ENCODE measurements at regions not wholly inside any gene's neighbourhood (a gene's known extent, or its start where the extent isn't known, plus 50 kb on each side); places are given as distances from the start of the nearest gene placed in this dataset.
A peak's percentile ranks its signal among the peaks of the same experiment; 100 is the strongest.
"Not testable (repeated sequence)": the region's sequence is repeated elsewhere in the genome, so short reads cannot be mapped to it uniquely, and the experiment has no call there.

DNA sequence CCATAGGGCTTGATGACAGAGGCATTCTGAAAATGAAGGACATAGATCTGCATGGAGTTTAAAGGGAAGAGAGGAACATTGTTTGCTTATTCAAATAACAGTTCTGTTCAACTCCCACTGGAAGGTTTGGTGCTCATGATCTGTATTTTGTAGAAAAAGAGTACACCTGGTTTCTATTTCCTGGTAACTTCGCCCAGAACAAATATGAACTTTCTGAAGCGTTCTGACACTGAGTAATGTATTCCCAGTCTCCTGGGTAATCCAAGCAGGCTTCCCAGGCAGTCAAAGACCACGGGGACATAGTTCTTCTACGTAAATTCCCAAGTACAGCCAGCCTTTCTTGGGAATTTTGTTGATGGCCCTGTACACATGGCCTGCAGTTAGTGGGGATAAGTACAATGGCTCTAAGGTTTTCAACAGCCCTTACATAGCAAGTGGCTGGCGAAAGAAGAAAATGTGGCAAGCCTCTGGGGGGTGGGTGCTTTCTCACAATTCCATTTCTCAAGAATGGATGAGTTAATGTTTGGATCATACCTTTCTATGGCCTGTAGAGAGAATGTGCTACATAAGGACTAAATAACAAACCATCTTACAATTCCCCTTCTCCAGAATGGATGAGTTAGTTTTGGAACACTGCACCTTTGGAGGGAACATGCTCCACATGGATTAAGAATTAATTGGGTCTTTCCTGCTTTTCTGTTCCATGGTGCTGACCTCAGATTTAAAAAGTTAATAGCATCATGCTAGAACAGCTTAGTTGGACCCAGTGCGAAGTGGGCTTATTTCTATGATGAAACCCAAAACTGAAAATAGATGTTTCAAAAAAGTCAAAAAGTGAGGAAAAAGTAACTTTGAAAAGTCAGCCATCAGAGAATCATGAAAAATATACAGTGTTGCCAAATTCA, 52.7 kb downstream of the COL6A6 start:
- no peak for DNase-seq (ENCODE audit: low spot score)

DNA sequence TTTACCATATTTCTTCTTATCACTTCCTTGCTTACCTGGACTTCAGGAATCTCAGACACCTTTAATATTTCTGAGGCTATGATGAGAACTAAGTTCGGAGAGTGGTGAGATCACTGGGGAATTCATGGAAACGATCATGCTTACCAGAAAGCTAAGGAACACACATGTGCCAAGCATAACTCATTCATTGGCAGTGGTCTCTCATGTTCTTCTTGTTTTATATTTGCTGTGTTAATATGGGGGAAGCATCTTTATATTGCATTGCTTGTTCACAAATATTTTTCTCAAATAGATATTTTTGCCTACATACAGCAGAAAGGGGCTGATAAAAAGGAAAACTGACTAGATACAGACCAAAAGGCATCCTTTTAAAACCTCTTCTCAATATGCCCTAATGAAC, 55.8 kb downstream of the COL6A6 start:
- no peak for DNase-seq (ENCODE audit: low spot score)

DNA sequence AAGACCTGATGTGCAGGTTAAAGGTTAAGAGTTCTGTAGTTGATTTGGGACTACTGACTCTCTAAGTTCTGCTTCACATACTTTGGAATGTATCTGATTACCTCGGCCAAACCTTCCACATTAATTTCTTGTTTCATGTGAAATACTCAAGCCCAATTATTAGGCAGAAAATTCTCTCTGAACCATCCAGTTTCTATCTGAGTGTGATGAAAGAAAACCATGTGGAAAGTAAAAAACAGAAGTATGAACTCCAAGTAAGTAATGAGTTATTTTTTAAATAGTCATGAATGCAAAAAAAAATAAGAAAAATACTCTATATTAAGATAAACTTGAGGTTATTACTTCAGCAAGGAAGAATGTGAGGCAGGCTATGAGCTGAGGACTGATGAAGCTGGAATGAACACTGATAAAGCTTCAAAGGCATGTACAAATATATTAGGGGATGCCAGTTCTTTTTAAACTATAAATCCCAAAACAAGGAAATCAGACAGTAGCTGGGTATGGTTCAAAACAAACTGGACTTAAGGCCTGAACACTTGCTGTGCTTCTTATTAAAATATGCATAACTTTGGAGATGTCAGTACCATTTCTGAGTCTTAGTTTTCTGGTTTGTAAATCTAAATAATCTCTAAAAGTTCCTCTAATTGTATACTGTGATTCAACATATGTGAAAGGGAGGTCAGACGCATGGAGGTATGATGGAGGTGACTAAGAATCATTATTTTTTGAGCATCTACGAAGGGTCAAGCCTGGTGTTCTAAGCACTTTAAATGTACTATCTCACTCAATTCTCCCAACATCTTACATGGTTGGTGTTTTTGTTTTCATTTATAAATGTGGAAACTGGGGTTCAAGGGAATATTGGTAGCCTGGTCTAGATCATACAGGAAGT, 59.6 kb downstream of the COL6A6 start:
- no peak for DNase-seq (ENCODE audit: low spot score)

DNA sequence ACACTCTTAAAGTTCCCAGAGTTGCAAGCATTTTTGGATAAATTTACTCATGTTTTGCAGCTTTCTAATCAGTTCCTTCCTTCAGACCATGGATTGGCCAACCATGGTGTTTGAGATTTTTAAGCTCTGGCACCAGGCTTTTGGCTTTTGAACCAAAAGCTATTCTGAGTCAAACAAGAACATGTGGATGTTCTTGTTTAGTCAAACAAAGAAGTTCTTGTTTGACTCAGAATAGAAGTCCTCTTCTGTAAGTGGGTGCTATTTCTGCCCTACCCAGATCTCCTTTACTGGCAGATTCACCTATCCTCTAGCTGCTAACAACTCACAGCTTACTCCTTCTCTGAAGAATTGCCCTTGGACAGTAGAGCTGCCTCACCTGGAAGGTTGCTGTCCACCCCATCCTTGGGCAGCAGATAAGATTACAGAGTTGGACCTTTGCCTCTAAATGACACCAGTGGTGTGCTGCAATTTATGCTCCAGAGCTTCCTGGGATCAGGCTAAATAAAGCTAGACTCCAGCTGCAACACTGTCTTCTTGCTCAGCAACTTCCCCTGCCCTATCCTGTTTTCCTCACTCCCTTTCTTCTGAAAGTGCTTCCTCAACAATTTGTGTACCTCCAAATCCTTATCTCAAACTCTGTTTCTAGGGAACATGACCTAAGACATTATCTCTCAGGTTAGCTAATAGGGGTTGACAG, 65.6 kb downstream of the COL6A6 start:
- DNase-seq (ENCODE audit: low spot score), result peak; percentile 57

DNA sequence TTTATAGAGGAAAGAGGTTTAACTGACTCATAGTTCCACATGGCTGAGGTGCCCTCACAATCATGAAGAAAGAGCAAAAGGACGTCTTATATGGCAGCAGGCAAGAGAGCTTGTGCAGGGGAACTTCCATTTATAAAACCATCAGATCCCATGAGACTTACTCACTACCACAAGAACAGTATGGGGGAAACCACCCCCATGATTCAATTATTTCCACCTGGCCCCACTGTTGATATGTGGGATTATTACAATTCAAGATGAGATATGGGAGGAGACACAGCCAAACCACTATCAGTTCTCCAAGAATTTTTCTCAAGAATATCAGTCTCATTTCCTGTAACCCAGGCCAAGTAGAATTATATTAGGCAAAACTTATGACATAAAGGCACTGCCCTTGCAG, 77.8 kb downstream of the COL6A6 start:
- DNase-seq (ENCODE audit: low spot score), result not testable (repeated sequence)

DNA sequence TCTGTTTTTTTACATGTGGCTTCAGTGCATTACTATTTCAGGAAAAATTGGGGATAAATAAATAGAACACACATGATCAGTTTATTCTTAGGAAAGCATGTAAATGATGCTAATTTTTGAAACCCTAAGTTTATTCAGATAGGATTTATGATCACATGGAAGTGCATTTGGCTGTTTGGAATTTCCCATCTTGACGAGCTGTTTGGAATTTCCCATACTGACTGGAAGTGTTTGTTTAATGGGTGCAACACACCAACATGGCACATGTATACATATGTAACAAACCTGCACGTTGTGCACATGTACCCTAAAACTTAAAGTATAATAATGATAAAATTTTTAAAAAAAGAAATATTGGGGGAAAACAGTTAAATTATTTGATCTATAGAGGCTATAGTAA, 79.5 kb downstream of the COL6A6 start:
- DNase-seq (ENCODE audit: low spot score), result no peak

GRCh38 chr3:130601442-130601971, 84.5 kb downstream of the COL6A6 start:
- DNase-seq (ENCODE audit: low spot score), result no peak

- no peak for DNase-seq (ENCODE audit: low spot score)
These were observed 87.8 kb downstream of the COL6A6 start for GRCh38 chr3:130604806-130605205.

DNA sequence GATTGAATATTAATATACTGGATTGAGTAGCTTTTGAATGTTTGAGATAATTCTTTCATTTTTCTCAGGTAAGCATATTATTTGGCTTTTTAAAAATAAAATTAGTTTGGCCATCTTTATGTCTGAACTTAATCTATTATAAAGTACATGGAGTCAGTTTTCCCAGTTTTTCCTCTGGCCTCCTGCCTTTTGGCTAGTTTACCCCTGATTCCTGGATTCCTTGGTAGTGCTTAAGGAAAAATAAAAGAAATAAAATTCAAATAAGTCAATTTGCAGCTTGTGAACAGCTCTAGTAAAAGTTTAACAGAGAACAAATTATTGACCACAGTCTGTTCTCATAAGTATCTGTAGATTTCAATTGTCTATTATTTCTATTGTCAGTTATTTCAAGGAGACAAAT, 89.4 kb downstream of the COL6A6 start:
- no peak for DNase-seq (ENCODE audit: low spot score)

DNA sequence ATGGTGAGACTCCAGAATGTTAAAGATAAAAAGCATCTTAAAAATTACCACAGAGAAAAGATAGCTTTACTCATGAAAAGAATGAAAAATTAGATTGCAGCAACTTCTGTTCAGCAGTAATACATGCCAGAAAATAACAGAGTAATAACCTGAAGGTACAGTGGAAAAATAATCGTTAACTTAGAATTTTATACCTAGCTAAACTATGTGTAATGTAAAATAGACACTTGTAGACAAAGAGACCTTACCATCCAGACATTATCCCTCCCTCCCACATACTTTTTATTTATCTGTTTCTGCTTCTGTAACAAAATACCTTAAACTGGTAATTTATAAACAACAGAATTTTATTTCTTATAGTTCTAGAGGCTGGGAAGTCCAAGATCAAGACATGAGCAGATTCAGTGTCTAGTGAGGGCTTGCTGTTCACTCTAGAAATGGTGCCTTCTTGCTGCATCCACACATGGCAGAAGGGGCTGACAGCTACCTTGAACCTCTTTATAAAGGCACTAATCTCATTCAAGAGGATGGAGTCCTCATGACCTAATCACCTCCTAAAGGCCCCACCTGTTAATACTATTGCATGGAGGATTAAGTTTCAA, 90.7 kb downstream of the COL6A6 start:
- DNase-seq (ENCODE audit: low spot score), result no peak

DNA sequence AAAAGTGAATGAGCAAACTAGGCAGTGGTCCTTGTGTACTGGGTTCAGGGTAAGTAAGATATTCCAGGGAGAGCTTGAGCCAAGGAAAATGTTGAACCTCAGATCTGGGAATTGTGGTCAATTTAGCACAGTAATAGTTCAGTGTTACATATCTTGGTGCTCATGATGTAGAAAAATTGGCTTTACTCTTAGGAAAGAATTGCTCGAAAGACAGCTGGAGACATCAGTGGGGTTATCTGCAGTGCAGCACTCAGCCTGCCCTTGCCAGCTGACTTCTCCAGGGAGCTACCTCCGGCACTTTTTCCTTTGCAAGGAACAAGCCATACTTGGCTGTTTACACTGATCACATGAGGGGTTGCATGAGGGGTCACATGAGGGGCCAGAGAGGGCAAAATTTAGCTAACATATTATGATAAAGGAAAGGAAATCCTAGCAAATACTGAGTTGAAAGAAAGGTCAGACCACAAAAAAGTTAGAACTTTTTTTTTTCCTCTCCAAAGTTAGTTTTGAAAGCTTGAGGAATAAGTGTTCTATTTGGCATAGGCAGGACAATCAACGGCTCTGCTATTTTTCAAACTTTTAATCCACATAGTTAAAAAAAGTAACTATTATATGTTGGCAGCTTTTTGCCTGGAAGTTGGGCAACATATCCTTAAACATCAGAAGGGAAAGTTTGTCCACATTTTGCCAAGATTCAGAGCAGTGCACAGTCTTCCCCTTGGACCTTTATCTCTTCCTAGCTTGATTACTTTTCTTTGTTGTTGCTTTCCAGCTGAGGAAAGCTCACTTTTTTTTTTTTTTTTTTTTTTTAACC, 92.4 kb downstream of the COL6A6 start:
- no peak for DNase-seq (ENCODE audit: low spot score)

DNA sequence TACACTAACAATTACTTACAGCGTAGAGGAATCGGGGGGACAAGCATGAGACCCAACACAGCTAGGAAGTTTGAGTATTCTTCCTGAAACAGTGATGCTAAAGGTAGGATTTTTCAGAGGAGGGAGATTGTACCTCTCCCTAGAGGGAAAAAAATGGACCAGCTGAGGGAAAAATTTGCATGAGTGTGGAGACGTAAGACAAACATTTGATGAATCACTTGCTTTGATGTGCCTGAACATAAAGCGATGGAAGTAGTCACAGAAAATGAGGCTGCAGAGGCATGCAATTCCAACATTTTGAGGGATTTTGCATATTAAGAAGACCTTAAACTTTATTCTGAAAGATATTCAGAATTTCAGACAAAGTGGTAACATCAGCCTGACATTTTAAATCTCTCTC, 102.2 kb downstream of the COL6A6 start:
- no peak for DNase-seq (ENCODE audit: low spot score)

GRCh38 chr3:130621824-130622223, 104.8 kb downstream of the COL6A6 start:
- DNase-seq (ENCODE audit: low spot score), result no peak

GRCh38 chr3:130626049-130626448, 109.1 kb downstream of the COL6A6 start:
- DNase-seq (ENCODE audit: low spot score), result no peak

DNA sequence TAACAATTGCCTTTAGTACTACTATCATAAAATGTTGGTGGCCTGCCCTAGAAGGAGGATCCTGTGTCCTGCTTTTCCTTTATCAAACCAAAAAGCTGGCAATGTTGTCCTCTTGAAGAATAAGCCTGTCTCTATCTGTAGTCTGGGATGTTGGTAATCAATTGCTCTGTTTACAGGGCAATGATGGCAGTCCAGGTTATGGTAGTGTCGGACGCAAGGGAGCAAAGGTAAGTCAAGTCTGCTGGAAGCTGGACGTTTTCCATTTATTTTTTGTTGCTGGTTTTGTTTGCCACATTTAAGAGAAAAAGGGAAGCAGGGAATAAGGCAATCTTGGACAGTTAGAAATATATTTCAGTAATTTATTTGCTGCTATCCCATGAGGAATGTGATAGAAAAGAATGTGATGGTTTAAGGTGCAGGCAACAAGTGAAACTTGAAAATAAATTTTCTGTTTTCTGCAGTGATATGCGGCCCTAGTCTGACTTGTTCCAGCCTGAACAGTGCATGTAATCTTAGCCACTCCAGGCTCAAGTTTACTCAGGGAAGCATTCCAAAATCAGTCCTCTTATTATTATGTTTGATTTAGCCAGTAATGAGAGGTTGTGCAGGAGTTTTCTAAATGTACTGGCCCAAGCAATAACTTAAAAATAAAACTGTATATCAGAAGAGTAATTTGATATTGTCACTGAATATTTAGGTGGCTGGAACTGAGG, 110.3 kb downstream of the COL6A6 start:
- DNase-seq (ENCODE audit: low spot score), result no peak

- DNase-seq (ENCODE audit: low spot score), result no peak
These were observed 110.9 kb downstream of the COL6A6 start for GRCh38 chr3:130627882-130628281.
